ENCODE measurements at regions not wholly inside any gene's neighbourhood (a gene's known extent, or its start where the extent isn't known, plus 50 kb on each side); places are given as distances from the start of the nearest gene placed in this dataset.

- Histone ChIP-seq H3K9me2 (replicated peaks; ENCODE audit: control insufficient read depth, low read length) (no peaks in the 10 kb centered on the region), H3K4me3 (ENCODE audit: low read length) (no peak overlapping the region), H3K36me3 (ENCODE audit: control insufficient read depth, low read length) (no peaks in the 10 kb centered on the region), H3K27ac (ENCODE audit: low read depth, low read length) (no peak overlapping the region), H3K27me3 (ENCODE audit: control insufficient read depth, low read length) (no peaks in the 10 kb centered on the region), H4K20me1 (ENCODE audit: control insufficient read depth, insufficient read depth, low read depth, low read length) (no peaks in the 10 kb centered on the region), H3F3A (ENCODE audit: control insufficient read depth, insufficient read depth) (no peaks in the 10 kb centered on the region), H3K4me2 (ENCODE audit: low read length) (no peak overlapping the region), H3K4me1 (ENCODE audit: control insufficient read depth, low read length) (no peaks in the 10 kb centered on the region), H3K79me2 (ENCODE audit: control insufficient read depth, low read length) (no peaks in the 10 kb centered on the region), H3K9me3 (ENCODE audit: control insufficient read depth, insufficient read depth, low read length) (no peaks in the 10 kb centered on the region)
- no peak for TF ChIP-seq CTCF (IDR thresholded peaks at IDR 0.05; ENCODE audit: low read depth, low read length, poor library complexity, severe bottlenecking)
- no peak for TF ChIP-seq EZH2phosphoT487 (IDR thresholded peaks at IDR 0.05; ENCODE audit: borderline replicate concordance, low read length)
These were observed 116.5 kb upstream of the DAPK1 start for GRCh38 chr9:87381050-87381711.

- H3K27ac ChIP-seq (ENCODE audit: low read depth, low read length) = no peak overlapping the region
- H3K4me2 ChIP-seq (ENCODE audit: low read length) = no peak overlapping the region
- TF ChIP-seq CTCF (IDR thresholded peaks at IDR 0.05; ENCODE audit: low read depth, low read length, poor library complexity, severe bottlenecking) (no peak), EZH2phosphoT487 (IDR thresholded peaks at IDR 0.05; ENCODE audit: borderline replicate concordance, low read length) (no peak)
- no peak overlapping the region for H3K4me3 ChIP-seq (ENCODE audit: low read length)
- H3K4me1 ChIP-seq (ENCODE audit: control insufficient read depth, low read length) = no peaks in the 10 kb centered on the region
- H3F3A ChIP-seq (ENCODE audit: control insufficient read depth, insufficient read depth) = no peaks in the 10 kb centered on the region
- H3K27me3 ChIP-seq (ENCODE audit: control insufficient read depth, low read length) = no peaks in the 10 kb centered on the region
- no peaks in the 10 kb centered on the region for H3K9me3 ChIP-seq (ENCODE audit: control insufficient read depth, insufficient read depth, low read length)
- H3K9me2 ChIP-seq (replicated peaks; ENCODE audit: control insufficient read depth, low read length) = no peaks in the 10 kb centered on the region
- H4K20me1 ChIP-seq (ENCODE audit: control insufficient read depth, insufficient read depth, low read depth, low read length) = no peaks in the 10 kb centered on the region
- no peaks in the 10 kb centered on the region for H3K79me2 ChIP-seq (ENCODE audit: control insufficient read depth, low read length)
- H3K36me3 ChIP-seq (ENCODE audit: control insufficient read depth, low read length) = no peaks in the 10 kb centered on the region
These were observed 115.9 kb upstream of the DAPK1 start for GRCh38 chr9:87381746-87382145.

GRCh38 chr9:87382900-87383299 is 114.8 kb upstream of the DAPK1 start:
- TF ChIP-seq CTCF (IDR thresholded peaks at IDR 0.05; ENCODE audit: low read depth, low read length, poor library complexity, severe bottlenecking) (no peak), EZH2phosphoT487 (IDR thresholded peaks at IDR 0.05; ENCODE audit: borderline replicate concordance, low read length) (no peak)
- Histone ChIP-seq H3K36me3 (ENCODE audit: control insufficient read depth, low read length) (no peaks in the 10 kb centered on the region), H3K79me2 (ENCODE audit: control insufficient read depth, low read length) (no peaks in the 10 kb centered on the region), H3K4me1 (ENCODE audit: control insufficient read depth, low read length) (no peaks in the 10 kb centered on the region), H3F3A (ENCODE audit: control insufficient read depth, insufficient read depth) (no peaks in the 10 kb centered on the region), H3K9me2 (replicated peaks; ENCODE audit: control insufficient read depth, low read length) (no peaks in the 10 kb centered on the region), H3K4me2 (ENCODE audit: low read length) (no peak overlapping the region), H3K27me3 (ENCODE audit: control insufficient read depth, low read length) (no peaks in the 10 kb centered on the region), H3K9me3 (ENCODE audit: control insufficient read depth, insufficient read depth, low read length) (no peaks in the 10 kb centered on the region), H3K27ac (ENCODE audit: low read depth, low read length) (no peak overlapping the region), H3K4me3 (ENCODE audit: low read length) (no peak overlapping the region), H4K20me1 (ENCODE audit: control insufficient read depth, insufficient read depth, low read depth, low read length) (no peaks in the 10 kb centered on the region)

Measured in DOHH2 (cell line).